SU-DHL-6 (cell line): ENCODE measurements at regions not wholly inside any gene's neighbourhood (a gene's known extent, or its start where the extent isn't known, plus 50 kb on each side); places are given as distances from the start of the nearest gene placed in this dataset.

ENCODE experiments used
- H2AFZ ChIP-seq: fragments of 200-600 bp; sonication (generic); 2 replicates; pipeline ENCODE4 v1.6.1; 2014; ENCODE audit warnings: low read depth, mild to moderate bottlenecking, moderate library complexity, mixed read lengths, antibody characterized with exemption, low read length; ENCODE audit not compliant: severe bottlenecking
- H3F3A ChIP-seq: fragments of 200-600 bp; shearing (Covaris generic); 2 replicates; pipeline ENCODE4 v1.6.0; 2016; ENCODE audit warnings: antibody characterized with exemption, mild to moderate bottlenecking; ENCODE audit not compliant: insufficient read depth
- H3K27ac ChIP-seq: fragments of 200-600 bp; sonication (generic); 2 replicates; pipeline ENCODE4 v1.5.1; 2016; ENCODE audit warnings: low read depth, mild to moderate bottlenecking, low read length, moderate library complexity, mixed read lengths
- H3K27me3 ChIP-seq: fragments of 200-600 bp; sonication (generic), shearing (Covaris generic); 2 replicates; pipeline ENCODE4 v1.6.0; 2014; ENCODE audit warnings: mild to moderate bottlenecking, low read length
- H3K36me3 ChIP-seq: fragments of 200-600 bp; sonication (generic); 2 replicates; pipeline ENCODE4 v1.6.1; 2014; ENCODE audit warnings: mild to moderate bottlenecking, low read length, mixed read lengths
- H3K4me2 ChIP-seq: fragments of 300-600, 200-600 bp; shearing (Covaris generic), sonication (generic); 2 replicates; pipeline ENCODE4 v1.6.0; 2014; ENCODE audit warnings: low read length, low read depth, mild to moderate bottlenecking; ENCODE audit not compliant: poor library complexity, severe bottlenecking
- H3K4me3 ChIP-seq: fragments of 200-600 bp; sonication (generic); 2 replicates; pipeline ENCODE4 v1.5.1; 2014; ENCODE audit warnings: antibody characterized with exemption, low read length, mild to moderate bottlenecking, mixed read lengths; ENCODE audit not compliant: insufficient read depth, poor library complexity, severe bottlenecking
- H3K79me2 ChIP-seq: fragments of 200-600 bp; sonication (generic); 2 replicates; pipeline ENCODE4 v1.6.1; 2014; ENCODE audit warnings: mild to moderate bottlenecking, low read length, moderate library complexity; ENCODE audit not compliant: insufficient read depth
- H3K9ac ChIP-seq: fragments of 200-600 bp; sonication (generic); 2 replicates; pipeline ENCODE4 v1.7.0; 2014; ENCODE audit warnings: mild to moderate bottlenecking, low read length
- H3K9me2 ChIP-seq: fragments of 200-600 bp; sonication (generic); replicated peaks from 2 replicates; pipeline ENCODE4 v1.6.1; 2014; ENCODE audit warnings: low read length; ENCODE audit not compliant: insufficient read depth
- H3K9me3 ChIP-seq: fragments of 200-600 bp; sonication (generic); 2 replicates; pipeline ENCODE4 v1.6.1; 2014; ENCODE audit warnings: low read length, mixed read lengths; ENCODE audit not compliant: insufficient read depth
- H4K20me1 ChIP-seq: fragments of 200-600 bp; sonication (generic); 2 replicates; pipeline ENCODE4 v1.6.1; 2014; ENCODE audit warnings: low read depth, mild to moderate bottlenecking, antibody characterized with exemption, low read length, moderate library complexity, mixed read lengths
- CTCF ChIP-seq: fragments of 200-600 bp; sonication (generic); IDR thresholded peaks from one replicate; pipeline ENCODE4 v1.5.1; 2017; ENCODE audit warnings: antibody characterized with exemption, mild to moderate bottlenecking, low read length, moderate library complexity; ENCODE audit not compliant: insufficient read depth, poor library complexity, severe bottlenecking
- EZH2phosphoT487 ChIP-seq: fragments of 200-600 bp; sonication (generic), shearing (Covaris generic); conservative IDR thresholded peaks from 2 replicates; pipeline ENCODE4 v1.6.1; 2018; ENCODE audit warnings: mild to moderate bottlenecking, antibody characterized with exemption, low read length, moderate library complexity, mixed read lengths

GRCh38 chr11:134932761-134933160, 520.7 kb upstream of the B3GAT1 start:
- TF ChIP-seq EZH2phosphoT487, result no peak
- TF ChIP-seq CTCF, result no peak
- no peak overlapping the region for H3K4me3 ChIP-seq
- H3K27ac ChIP-seq, result no peak overlapping the region
- H3K79me2 ChIP-seq, result no peaks in the 10 kb centered on the region
- H3K9me3 ChIP-seq, result no peaks in the 10 kb centered on the region
- no peaks in the 10 kb centered on the region for H4K20me1 ChIP-seq
- no peak overlapping the region for H3K4me2 ChIP-seq
- H3K9me2 ChIP-seq, result no peaks in the 10 kb centered on the region
- no peaks in the 10 kb centered on the region for H3K36me3 ChIP-seq
- no peaks in the 10 kb centered on the region for H3K27me3 ChIP-seq
- H3F3A ChIP-seq, result no peaks in the 10 kb centered on the region
- no peak overlapping the region for H3K9ac ChIP-seq
- H2AFZ ChIP-seq, result no peak overlapping the region

- Histone ChIP-seq H3K9me3 (no peaks in the 10 kb centered on the region), H3F3A (no peaks in the 10 kb centered on the region), H2AFZ (no peak overlapping the region), H3K79me2 (no peaks in the 10 kb centered on the region), H3K9me2 (no peaks in the 10 kb centered on the region), H4K20me1 (no peaks in the 10 kb centered on the region), H3K4me2 (no peak overlapping the region), H3K27me3 (no peaks in the 10 kb centered on the region), H3K4me3 (no peak overlapping the region), H3K27ac (no peak overlapping the region), H3K9ac (no peak overlapping the region), H3K36me3 (no peaks in the 10 kb centered on the region)
- no peak for TF ChIP-seq EZH2phosphoT487
These were observed 513.4 kb upstream of the B3GAT1 start for GRCh38 chr11:134925432-134925831.

GRCh38 chr11:134923441-134923840, 511.4 kb upstream of the B3GAT1 start:
- H2AFZ ChIP-seq, result no peak overlapping the region
- no peaks in the 10 kb centered on the region for H3K79me2 ChIP-seq
- H3K27ac ChIP-seq, result no peak overlapping the region
- no peaks in the 10 kb centered on the region for H3K27me3 ChIP-seq
- no peak overlapping the region for H3K4me3 ChIP-seq
- no peak overlapping the region for H3K9ac ChIP-seq
- TF ChIP-seq CTCF (no peak), EZH2phosphoT487 (no peak)
- H3K9me3 ChIP-seq, result no peaks in the 10 kb centered on the region
- no peak overlapping the region for H3K4me2 ChIP-seq
- no peaks in the 10 kb centered on the region for H4K20me1 ChIP-seq
- no peaks in the 10 kb centered on the region for H3F3A ChIP-seq
- no peaks in the 10 kb centered on the region for H3K9me2 ChIP-seq
- H3K36me3 ChIP-seq, result no peaks in the 10 kb centered on the region

- Histone ChIP-seq H3K9me3 (no peaks in the 10 kb centered on the region), H3F3A (no peaks in the 10 kb centered on the region), H3K4me2 (no peak overlapping the region), H3K9me2 (no peaks in the 10 kb centered on the region), H3K27me3 (no peaks in the 10 kb centered on the region), H3K27ac (no peak overlapping the region), H3K9ac (no peak overlapping the region), H3K79me2 (no peaks in the 10 kb centered on the region), H3K36me3 (no peaks in the 10 kb centered on the region), H3K4me3 (no peak overlapping the region), H2AFZ (no peak overlapping the region), H4K20me1 (no peaks in the 10 kb centered on the region)
- no peak for TF ChIP-seq EZH2phosphoT487
These were observed 509.9 kb upstream of the B3GAT1 start for GRCh38 chr11:134921938-134922337.
